Stimulated activated CD4-positive, alpha-beta T cell treated with anti-CD3 and anti-CD28 coated beads, Interleukin-1b, Interleukin-23, amount 100 ng/mL, for 24 hours (primary cell): ENCODE measurements at regions not wholly inside any gene's neighbourhood (a gene's known extent, or its start where the extent isn't known, plus 50 kb on each side); places are given as distances from the start of the nearest gene placed in this dataset.

ENCODE experiments used
- DNase-seq, 4 experiments: peaks; one replicate each; pipeline ENCODE4 v3.0.0-alpha.2; 2020; ENCODE audit warnings: low read depth in 4 of 4, low spot score in 1 of 4

DNA sequence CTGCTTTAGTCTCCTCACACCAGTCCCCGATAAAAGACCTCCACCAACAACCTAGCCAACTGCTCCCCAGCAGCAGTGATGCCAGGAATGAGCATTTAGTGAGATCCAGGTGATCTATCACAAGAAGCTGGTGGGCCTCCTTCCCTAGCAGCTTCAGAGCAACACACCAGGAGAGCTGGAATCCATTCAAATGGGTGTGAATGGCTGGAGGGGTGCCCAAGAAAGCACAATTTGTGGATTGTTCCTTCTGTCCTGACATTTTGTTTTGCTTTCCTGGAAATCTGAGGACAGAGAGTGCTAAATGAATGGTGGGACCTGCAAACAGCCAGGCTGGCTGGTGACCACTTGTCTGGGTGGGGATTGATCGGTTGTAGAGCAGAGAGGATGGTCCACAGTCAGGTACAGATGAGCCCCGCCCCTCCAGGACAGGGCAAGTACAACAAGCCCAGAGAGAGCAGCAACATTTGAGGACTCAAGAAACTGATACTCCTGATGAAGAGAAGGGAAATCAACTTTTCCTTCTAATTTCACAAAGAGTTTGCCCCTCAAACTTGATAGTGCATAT lies 316.8 kb downstream of the VPS13C start:
- no peak for DNase-seq

DNA sequence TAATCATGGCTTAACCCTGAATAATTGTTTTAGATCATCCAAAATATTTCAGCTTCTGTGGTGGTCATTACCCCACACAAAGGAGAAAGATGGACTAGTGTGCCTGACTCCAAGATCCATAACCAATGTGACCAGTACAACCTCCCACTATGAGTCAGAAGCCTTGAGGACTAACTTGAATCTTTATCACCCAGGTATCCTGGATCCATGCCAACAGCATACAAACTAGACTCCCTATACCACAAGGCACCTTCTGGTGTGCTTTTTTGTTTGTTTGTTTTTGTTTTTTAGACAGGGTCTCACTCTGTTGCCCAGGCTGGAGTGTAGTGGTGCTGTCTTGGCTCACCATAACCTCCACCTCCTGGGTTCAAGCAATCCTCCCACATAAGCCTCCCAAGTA lies 317.7 kb downstream of the VPS13C start:
- no peak for DNase-seq

DNA sequence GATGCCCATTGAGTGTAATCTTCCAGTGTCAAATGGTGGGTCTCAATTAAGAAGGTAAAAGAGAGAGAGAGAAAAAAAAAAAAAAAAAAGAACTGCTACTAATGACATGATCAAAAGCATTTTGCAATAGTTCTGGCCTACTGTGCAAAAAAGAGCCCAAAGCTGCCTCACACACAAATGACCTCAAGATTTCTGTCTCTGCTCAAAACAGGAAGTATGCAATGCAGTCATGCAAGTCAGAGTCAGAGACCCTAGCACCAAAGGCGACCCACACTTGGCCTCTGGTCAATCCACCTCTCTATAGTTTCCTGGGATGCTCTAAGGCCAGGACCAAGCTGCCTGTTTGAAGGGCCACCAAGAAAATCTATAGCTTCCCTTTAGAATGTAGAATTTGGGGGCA lies 323.5 kb downstream of the VPS13C start:
- no peak for DNase-seq

DNA sequence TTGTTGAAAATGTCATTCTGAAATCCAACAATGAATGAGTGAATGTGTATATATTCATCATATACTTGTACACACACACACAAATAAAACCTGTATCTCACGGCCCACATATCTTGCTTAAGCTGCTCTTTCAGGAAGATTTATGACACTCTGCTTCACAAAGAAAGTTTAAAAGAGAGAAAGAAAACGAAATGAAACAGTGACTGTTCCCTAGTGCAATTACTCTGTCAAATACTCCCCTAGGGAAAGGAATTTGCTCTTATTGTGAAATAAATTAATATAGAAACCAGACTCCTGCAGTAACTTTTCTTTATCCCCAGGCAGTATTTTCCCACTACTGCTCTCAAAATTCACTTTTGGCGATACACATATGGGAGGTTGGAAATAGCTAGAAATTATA lies 329.1 kb downstream of the VPS13C start:
- no peak for DNase-seq

DNA sequence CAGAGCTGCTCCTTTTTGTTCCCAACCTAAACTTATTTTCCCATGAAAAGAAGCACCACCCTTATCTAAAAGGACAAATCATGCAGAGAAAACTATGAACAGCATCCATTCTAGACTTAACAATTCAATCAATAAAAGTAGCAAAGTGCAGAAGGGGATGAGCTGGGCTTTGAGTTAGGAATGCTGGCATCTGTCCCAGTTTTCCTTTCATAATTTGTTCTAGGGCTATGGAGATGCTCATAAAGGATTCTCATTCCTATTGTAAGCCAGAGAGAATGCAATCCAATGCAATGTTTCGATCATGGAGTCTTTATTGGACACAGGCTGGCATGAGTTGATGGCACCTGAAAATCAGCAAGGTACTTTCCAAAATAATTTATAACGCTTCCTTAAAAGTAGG lies 330.6 kb downstream of the VPS13C start:
- no peak for DNase-seq

DNA sequence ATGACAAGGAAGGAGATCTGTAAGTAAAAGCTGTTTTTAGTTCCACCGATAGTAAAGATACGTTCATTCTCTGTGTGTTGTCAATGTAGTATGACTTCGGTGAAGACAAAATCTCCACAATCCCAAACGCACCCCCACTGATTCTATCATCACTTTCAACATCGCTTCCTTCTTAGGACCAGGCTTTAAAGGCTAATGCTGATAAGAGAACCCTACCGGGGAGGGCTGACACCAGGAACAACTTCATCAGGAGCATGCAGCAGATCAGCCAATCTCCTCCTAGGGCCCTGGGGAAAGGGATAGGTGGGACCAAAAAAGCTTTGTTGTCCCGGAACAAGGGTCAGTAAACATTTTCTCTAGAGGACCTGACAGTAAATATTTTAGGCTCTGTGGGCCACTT lies 334.1 kb downstream of the VPS13C start:
- no peak for DNase-seq

DNA sequence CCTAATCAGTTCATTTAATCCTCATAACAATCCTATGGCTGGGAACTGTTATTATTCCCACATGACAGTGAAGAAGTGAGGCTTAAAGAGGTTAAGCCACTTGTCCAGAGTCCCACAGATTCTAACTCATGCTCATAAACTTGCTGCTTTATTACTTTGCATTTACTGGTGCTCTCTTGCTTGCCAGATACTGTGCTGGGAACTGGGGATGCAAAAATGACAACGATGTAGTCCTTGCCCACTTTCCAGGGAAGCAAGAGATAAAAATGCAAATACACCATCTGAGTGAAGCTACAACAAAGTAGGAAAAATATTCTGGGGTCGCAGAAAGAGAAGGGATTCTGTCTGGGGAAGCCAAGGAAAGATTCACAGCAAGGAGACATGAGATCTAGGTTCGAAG lies 335.0 kb downstream of the VPS13C start:
- DNase-seq: no peak

DNA sequence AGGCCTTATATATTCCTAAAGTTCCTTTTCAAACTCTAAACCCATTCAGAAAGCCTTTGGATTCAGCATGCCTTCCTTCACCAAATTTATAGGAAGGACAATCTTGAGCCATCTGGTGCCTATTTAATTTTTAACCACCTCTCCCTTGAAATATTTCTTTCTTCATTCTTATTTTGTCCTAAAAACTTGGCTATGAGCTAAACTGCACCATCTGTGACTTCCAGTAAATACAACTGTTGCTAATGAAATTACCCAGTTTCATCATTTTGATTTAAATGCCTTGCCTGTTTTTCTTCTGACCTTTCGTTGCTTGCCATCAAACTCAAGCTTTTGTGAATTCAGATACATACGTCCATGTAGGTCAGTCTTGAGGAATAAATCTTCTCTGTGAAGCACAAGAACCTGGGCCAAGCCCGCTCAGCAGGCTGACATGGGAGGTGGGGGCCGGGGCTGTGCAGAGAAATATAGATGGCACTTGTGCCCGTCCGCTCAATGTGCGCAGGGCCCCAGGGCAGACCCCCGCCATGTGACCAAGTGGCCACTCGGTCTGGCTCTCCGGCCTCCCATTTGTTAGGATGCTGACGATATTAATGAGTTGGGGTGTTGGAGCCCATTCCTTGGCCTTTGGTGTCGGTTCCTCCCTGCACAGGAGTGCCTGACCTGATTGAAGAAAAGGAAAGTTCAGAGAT lies 335.9 kb downstream of the VPS13C start:
- no peak for DNase-seq

DNA sequence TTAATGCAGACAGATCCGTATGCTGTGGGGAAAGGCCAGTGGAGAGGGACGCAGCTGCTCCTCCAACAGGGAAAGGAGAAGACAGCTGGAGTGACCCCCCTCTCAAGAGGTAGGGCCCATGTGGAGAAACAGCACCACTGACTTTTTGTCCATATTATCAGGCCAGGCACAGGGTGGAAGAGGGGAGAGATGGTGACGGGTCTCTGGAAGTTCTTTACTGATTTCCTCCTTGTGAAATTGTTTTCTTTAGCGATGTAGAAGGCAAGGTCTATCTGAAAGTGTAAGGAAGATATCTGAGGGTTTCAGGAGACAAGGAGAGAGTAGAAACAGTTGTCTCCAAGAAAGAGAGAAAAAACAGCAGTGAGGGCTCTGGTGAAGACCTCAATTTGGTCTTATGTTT lies 338.8 kb downstream of the VPS13C start:
- no peak for DNase-seq

DNA sequence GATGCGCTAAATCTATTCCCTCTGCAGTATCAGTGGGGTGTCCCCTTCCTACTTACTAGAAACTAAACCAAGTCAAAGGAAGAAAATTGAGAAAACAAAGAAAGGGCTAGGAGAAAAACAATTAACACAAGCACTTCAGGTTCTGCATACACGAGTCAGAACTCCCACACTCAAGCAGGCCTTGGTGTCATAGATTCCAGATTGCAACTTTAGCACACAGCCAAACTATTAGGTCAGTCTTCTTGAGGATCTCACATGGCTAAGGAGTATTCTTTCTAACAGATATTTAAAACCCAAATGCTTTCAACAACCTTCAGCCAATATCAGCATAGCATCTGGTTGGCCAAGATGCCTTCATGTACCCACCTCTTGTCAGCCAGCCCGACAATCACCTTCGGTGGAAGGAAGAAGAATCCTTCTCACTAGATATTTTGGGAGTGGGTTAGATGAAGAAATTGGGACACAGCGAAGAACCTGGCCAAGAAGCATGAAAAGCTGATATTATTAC lies 340.0 kb downstream of the VPS13C start:
- DNase-seq: no peak

DNA sequence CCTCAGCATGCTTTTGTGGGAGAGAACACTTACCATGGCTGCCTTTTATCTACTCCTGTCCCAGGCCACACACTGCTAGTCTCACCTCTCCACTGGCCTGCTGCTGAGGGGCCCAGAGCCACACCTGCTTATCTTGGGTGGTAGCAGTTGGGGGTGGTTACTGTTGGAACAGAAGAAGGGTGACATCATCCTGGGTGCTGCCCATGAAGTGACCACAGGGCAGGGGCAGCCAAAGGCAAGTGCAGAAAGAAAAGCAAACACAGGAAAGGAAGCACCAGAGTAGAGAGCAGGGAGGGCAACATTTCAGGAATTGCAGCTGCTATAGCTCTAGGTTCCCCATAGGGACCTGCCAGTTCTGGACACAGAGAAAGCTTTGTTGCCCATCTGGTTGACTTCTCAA lies 345.2 kb downstream of the VPS13C start:
- no peak for DNase-seq

DNA sequence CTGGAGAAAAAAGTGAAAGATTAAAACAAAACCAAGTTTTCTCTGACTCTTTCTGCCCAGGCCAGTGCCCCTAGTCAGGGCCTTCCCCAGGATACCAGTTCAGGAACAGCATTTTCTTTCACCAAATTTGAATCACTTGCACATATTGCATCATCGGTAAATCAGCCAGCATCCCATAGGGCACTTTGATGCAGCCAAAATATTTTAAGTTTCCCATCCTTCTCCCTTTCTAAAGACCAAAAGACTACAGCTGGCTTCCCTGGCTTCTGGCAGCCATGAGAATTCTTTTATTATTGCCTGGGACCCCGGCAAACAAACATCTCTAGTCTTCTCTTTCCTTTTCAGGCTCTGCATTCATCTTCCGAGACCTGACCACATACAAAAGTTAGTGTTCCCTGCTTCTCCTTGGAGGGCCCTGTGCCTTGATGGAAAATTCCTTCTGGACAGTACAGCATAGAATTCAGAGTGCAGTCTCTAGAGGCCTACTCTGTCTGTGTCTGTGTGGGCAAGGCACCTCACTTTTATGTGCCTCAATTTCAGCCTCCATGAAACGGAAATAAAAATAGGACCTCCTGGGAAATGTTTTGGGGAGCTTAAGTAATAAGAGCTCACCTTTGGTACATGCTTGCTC lies 348.0 kb downstream of the VPS13C start:
- no peak for DNase-seq

DNA sequence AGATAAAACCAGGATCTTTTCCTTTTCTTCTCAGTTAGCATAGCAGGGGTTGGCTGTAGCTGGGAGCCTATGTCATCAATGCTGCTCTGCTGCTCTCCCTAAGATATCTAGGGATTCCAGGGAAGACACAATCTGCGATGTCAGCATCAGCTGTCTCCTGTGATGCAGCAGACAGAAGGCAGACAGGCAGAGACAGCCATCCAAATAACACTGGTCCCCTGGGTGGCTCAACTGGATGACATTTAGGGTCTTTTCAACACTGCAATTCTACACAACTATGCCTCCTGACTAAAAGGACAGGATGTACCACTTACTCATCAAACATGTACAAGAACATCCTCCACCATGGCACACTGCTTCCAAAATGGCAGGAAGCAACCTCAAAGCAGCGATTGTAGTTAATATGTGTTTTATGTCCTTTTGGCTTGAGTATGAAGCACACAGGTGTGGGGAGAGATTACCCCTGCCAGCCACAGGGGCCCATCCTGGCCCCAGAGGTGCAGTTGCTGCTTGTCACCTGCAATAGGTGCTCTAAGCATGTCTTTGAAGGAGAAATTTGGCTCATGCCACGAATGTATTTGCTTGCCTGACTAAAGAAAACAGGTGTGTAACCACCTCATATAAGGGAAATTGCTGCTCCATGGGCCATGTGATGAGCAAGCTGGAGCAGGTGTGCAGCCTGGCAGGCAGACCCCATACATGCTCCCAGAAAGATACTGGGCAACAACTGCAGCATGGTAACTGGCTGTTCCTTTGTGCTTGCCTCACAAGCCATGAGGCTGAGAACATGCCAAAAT lies 357.8 kb downstream of the VPS13C start:
- no peak for DNase-seq

DNA sequence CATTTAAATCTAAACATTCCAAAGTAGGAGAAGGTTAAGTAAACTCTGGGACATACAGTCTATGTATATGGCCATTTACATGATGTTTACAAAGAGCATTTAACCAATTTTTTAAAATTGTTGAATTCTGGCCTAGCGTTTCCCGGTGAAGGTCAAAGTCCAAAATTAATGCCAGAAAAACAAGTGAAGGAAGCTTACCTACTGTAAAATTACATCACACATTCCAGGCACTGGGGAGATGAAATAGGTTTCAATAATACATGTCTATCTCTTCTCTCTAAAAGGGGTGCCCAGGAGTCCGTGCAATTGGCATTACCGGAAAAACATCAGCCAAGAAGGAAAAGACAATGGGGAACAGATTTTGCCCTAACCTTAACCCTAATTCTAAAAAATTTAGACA lies 358.8 kb downstream of the VPS13C start:
- DNase-seq: no peak

DNA sequence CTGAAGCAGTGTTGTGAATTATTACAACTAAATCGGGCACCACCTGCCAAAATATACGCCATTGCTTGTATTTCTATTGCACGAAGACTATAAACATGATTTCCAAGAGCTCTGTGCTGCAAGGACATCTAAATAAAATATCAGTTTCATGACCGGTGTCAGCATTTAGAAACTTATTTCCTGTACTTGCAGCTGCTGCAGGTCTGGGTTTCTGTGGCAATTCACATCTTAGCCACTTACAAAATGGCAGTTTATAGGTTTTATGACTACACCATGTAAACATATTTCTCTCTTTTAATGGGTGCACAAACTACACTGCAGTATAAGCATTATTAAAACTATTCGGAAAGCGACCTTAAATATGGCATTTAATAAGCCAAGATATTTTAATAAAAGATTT lies 359.4 kb downstream of the VPS13C start:
- DNase-seq: no peak

DNA sequence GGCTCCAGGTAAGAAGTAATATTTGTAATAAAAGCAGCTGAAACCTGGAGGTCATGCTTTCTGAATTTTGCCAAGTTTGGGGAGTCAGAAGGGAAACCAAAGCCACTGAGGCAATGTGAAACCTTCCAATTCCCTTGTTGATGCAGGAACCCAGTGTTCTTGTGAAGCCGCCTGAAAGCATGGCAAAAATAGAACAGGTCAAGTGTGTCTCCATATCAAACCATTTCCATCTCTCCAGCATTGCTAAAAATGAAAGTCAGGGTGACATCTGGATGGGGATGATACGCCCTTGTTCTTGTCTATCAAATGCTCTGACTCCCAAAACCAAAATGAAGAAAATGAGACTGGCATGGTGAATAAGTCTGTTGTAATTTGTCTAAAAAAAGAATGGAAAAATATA lies 362.5 kb downstream of the VPS13C start:
- DNase-seq: no peak

DNA sequence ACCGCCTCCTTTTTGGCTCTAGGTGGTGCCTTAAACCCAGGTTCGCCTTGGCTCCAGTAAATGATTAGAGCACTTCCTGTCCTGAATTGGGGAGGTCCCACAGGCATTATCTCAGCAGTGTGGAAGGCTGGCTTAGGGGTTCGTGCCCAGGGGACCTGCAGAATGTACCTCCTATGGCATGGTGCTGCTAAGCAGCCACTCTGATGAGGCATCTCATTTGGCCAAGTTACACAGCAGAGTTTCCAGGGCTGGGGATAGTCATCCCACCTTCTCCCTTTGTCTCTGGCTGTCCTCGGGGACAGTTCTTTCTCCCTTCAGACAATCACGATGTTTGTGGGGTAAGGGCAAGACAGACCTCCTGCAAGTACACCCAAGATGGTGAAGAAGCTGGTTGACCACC lies 371.2 kb downstream of the VPS13C start:
- no peak for DNase-seq

DNA sequence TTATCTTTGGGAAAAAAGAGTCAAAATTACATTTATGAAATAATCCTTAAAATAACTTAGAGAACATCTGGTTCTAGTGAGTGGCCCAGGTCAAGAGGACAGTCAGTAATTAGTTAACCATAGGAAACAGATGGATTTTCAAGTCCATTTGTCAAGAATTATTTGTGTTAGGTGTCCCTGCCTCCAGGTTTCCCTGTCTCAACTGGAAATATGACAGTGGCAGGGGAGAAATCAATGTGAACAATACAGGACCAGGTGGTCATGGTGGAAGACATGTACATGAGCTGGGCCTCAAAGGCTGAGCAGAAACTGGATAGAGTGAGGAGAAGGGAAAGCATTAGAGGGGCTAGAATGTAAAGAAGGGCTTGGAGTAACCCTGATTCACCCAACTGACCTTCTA lies 372.6 kb downstream of the VPS13C start:
- no peak for DNase-seq

DNA sequence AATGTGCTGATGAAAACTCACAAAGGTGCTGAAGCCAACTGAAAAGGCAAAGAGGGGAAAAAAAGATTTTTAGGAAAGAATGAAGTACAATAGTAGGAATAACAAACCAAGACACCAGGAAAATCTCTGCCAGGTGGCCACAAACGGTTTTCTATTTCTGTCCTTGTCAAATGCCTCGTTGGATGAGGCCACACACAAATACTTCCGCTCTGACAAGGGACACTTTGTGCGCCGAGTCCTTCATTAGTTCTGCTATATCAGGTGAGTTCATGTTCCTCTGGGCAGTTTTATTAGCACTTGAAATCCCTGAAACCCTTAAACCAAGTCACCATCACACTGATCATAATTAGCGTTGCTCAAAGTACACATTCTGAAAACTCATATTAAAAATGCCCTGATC lies 373.1 kb downstream of the VPS13C start:
- no peak for DNase-seq

DNA sequence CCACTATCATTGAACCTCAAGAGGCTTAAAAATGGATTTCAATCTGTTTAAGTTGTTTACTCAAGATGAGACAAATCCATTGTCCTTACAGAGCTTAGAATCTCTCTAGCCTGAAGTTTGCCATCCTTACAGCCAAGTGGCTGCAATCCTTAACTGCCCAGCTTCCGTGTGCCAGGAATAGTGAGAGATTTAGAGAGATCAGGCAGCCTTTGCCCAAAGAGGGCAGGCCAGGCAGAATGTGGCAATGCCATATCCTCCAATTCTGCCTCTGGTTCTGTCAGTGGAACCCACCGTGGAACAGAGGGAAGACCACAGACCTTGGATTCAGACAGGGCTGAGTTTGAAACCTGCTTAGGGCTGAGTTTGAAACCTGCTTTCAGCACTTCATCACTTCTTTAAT lies 374.3 kb downstream of the VPS13C start:
- DNase-seq: no peak

DNA sequence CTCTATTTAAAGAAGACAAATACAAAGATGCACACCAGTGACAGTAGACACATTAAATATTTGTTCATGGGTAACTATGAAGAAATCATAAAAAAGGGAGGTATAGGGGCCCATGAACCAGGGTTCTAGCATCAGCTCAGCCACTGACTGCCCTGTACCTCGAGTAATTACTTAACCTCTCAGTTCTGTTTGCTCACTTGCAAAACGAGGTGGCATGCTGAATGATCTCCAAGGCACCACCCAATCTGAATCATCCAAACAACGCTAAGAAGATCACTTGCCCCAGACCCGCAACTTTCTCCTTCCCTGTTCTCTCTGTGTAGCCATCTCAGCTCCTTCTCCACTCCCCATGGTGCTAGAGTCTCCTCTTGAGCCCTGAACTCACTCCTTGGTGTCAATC lies 374.7 kb downstream of the VPS13C start:
- no peak for DNase-seq
